Ishikawa (cell line): ENCODE measurements at regions not wholly inside any gene's neighbourhood (a gene's known extent, or its start where the extent isn't known, plus 50 kb on each side); places are given as distances from the start of the nearest gene placed in this dataset.

Experiments used
- CEBPB ChIP-seq: IDR thresholded peaks from 2 replicates; pipeline ENCODE4 v1.6.1; 2012
- CREB1 ChIP-seq: IDR thresholded peaks from 2 replicates; pipeline ENCODE4 v1.6.1; 2012; ENCODE audit warnings: low read depth
- EGR1 ChIP-seq: IDR thresholded peaks from 2 replicates; pipeline ENCODE4 v1.6.1; 2012
- EP300 ChIP-seq: IDR thresholded peaks from 2 replicates; pipeline ENCODE4 v1.6.1; 2012; ENCODE audit warnings: borderline replicate concordance
- FOXM1 ChIP-seq: IDR thresholded peaks from 2 replicates; pipeline ENCODE4 v1.6.1; 2012; ENCODE audit warnings: low read depth, borderline replicate concordance
- MAX ChIP-seq: IDR thresholded peaks from 2 replicates; pipeline ENCODE4 v1.6.1; 2012
- NFIC ChIP-seq: IDR thresholded peaks from 2 replicates; pipeline ENCODE4 v1.6.1; 2012
- RAD21 ChIP-seq: IDR thresholded peaks from 2 replicates; pipeline ENCODE4 v1.6.1; 2012; ENCODE audit warnings: low read depth
- REST ChIP-seq: IDR thresholded peaks from 2 replicates; pipeline ENCODE4 v1.6.1; 2012; ENCODE audit warnings: low read depth, mild to moderate bottlenecking
- TAF1 ChIP-seq: IDR thresholded peaks from 2 replicates; pipeline ENCODE4 v1.6.1; 2012; ENCODE audit warnings: low read depth, mild to moderate bottlenecking
- TCF12 ChIP-seq: IDR thresholded peaks from 2 replicates; pipeline ENCODE4 v1.6.1; 2012; ENCODE audit warnings: low read depth
- TEAD4 ChIP-seq: IDR thresholded peaks from 2 replicates; pipeline ENCODE4 v1.6.1; 2012
- USF1 ChIP-seq: IDR thresholded peaks from 2 replicates; pipeline ENCODE4 v1.6.1; 2012
- YY1 ChIP-seq: IDR thresholded peaks from 2 replicates; pipeline ENCODE4 v1.6.1; 2012; ENCODE audit warnings: low read depth
- ZBTB7A ChIP-seq: IDR thresholded peaks from 2 replicates; pipeline ENCODE4 v1.6.1; 2012; ENCODE audit warnings: low read depth

- TF ChIP-seq CREB1 (no peak), CEBPB (no peak), MAX (no peak), EGR1 (no peak), NFIC (no peak), USF1 (no peak), TAF1 (no peak), TEAD4 (no peak), YY1 (no peak), TCF12 (no peak), FOXM1 (no peak)
Observed at GRCh38 chr3:72258361-72259141, 473.6 kb upstream of the PROK2 start.

GRCh38 chr3:72257738-72258137, 472.8 kb upstream of the PROK2 start:
- no peak for TF ChIP-seq TAF1
- no peak for TF ChIP-seq CREB1
- TF ChIP-seq RAD21 = no peak
- TF ChIP-seq YY1 = no peak
- TF ChIP-seq EGR1 = no peak
- no peak for TF ChIP-seq ZBTB7A

DNA sequence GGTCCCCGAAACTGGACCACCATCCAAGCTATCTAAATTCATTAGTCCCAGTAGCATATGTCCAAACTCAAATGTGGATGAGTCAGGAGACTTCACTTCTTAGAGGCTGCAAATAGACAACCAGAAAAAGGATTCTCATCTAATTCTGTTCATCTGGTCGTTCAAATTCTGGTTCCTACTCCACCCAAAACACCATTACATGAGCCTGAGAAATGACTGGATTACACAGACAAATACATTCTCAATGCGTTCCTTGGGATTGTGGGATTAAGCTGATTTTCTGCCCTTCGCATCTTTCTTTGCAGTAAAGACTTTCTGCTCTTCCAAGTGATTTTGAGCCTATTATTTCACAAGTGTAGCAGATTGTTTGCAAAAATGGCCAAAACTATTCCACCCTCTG, 472.3 kb upstream of the PROK2 start:
- no peak for TF ChIP-seq FOXM1
- TF ChIP-seq TCF12 = no peak
- no peak for TF ChIP-seq MAX
- no peak for TF ChIP-seq USF1
- TF ChIP-seq ZBTB7A = no peak
- no peak for TF ChIP-seq EGR1
- TF ChIP-seq YY1 = no peak
- no peak for TF ChIP-seq TEAD4
- TF ChIP-seq CREB1 = no peak
- TF ChIP-seq REST = no peak
- no peak for TF ChIP-seq RAD21
- no peak for TF ChIP-seq NFIC
- no peak for TF ChIP-seq CEBPB
- TF ChIP-seq TAF1 = no peak

- TF ChIP-seq TCF12 = no peak
- TF ChIP-seq CREB1 = no peak
- no peak for TF ChIP-seq TAF1
Observed at GRCh38 chr3:72256716-72257115, 471.8 kb upstream of the PROK2 start.

DNA sequence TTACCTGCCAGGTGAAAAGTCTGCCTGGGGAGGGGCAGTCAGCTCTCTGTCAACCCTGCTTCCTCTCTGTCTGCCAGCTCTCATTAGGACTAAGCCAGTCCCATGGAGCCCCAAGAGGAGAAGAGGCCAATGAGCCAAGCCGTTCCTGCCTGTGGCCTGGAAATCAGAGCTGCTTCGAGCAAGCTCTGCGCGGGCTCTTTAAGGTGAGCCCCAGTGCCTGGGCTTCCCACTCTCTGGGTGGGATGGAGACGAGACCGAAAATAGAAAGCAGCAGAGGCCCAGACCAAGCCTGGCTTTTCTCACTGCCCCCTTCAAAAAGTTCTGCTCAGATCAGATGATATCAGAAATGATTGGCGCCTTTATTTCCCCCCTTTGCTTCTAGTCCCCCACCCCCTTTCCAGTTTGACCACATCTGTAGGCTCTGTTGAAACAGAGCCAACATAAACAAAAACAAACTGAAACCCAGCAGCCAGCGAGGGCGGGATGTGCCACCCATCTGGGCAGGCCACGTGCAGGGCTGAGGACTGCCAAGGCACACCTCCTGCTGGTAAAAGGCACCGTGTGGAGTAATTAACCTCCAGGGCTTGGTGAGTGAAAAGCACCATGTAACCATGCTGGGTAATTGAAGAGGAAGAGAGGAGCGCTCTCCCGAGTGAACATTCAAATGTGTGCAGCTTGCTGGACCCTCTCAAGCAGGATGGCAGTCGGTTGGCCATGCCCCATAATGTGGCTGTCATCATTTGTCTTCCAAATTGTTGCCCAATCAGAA, 471.0 kb upstream of the PROK2 start:
- TF ChIP-seq ZBTB7A = no peak
- TF ChIP-seq CEBPB = no peak
- TF ChIP-seq USF1 = peak; percentile 85
- peak; percentile 17; the same call in 1 of the 2 replicates for TF ChIP-seq EP300
- no peak for TF ChIP-seq TAF1
- TF ChIP-seq FOXM1 = no peak
- TF ChIP-seq NFIC = peak; percentile 94
- TF ChIP-seq TCF12 = peak; percentile 79
- no peak for TF ChIP-seq CREB1
- no peak for TF ChIP-seq YY1
- TF ChIP-seq RAD21 = no peak; the same call in 1 of the 2 replicates
- peak; percentile 92 for TF ChIP-seq MAX

- TF ChIP-seq YY1 = no peak
- TF ChIP-seq TCF12 = no peak
- no peak for TF ChIP-seq EGR1
- TF ChIP-seq CREB1 = no peak
- peak; percentile 14; the same call in 1 of the 2 replicates for TF ChIP-seq TEAD4
- no peak for TF ChIP-seq USF1
- TF ChIP-seq RAD21 = no peak
Observed at GRCh38 chr3:72255191-72255590, 470.2 kb upstream of the PROK2 start.
